ENCODE measurements at regions not wholly inside any gene's neighbourhood (a gene's known extent, or its start where the extent isn't known, plus 50 kb on each side); places are given as distances from the start of the nearest gene placed in this dataset.

GRCh38 chr1:116257341-116257767 lies 115.7 kb upstream of the ATP1A1 start:
- intact Hi-C loops (cut with micrococcal nuclease; ENCODE audit: unreplicated experiment) (no loop called here), in situ Hi-C loops (cut with HindIII; ENCODE audit: extremely low pct_ligation_motif_present, low pct_unique_long_range_greater_than_20kb) (loop anchor here (25.0 kb wide), 1 partner anchor 95 kb away; no protein-coding TSS in a partner anchor)
- Histone ChIP-seq H4K20me1 (ENCODE audit: insufficient read depth, low read length) (no peaks in the 10 kb centered on the region), H3K9me3 (ENCODE audit: low read length) (no peaks in the 10 kb centered on the region), H3K4me2 (ENCODE audit: low read depth, low read length) (no peak overlapping the region), H3K27me3 (ENCODE audit: control insufficient read depth in 1 of 2, insufficient read depth in 2 of 2, low read length in 2 of 2) (peaks cover 0 to 16% of the 10 kb centered on the region in 2 experiments; a peak in 2 of 5 replicates), H2AFZ (ENCODE audit: low read length) (no peak overlapping the region), H3K4me3 (replicated peaks in 1 of 3; ENCODE audit: insufficient read depth in 1 of 3, low read depth in 2 of 3, low read length in 3 of 3) (no peak overlapping the region), H3K27ac (ENCODE audit: extremely low read length, insufficient read depth, low read length) (no peak overlapping the region), H3K36me3 (replicated peaks in 1 of 2; ENCODE audit: control insufficient read depth in 1 of 2, insufficient read depth in 2 of 2, low read length in 2 of 2) (no peaks in the 10 kb centered on the region), H3K9ac (ENCODE audit: insufficient read depth, low read depth, low read length) (no peak overlapping the region), H3K4me1 (ENCODE audit: insufficient read depth, low read length) (peaks cover 27% of the 10 kb centered on the region), H3K79me2 (ENCODE audit: insufficient read depth, low read length) (no peaks in the 10 kb centered on the region)
- ChIA-PET CTCF (ENCODE audit: low intra/inter-chr PET ratio, low total read pairs) (no interaction called here), POLR2A (no interaction called here)
- ATAC-seq (no peak), FAIRE-seq (no peak), DNase-seq (ENCODE audit: low spot score) (no peak)
- BruUV-seq (replicated peaks) = no TSS peak
- 17% methylated on average over 1 of the region's 3 CpGs for WGBS (ENCODE audit: low lambda C conversion rate)
- TF ChIP-seq DBP (CRISPR knock-in tag; IDR thresholded peaks at IDR 0.05; ENCODE audit: not compliant biosample characterization) (no peak), ZNF724P (CRISPR knock-in tag; IDR thresholded peaks at IDR 0.05; ENCODE audit: borderline replicate concordance) (no peak), ZNF10 (CRISPR knock-in tag; IDR thresholded peaks at IDR 0.05; ENCODE audit: borderline replicate concordance, low read depth) (no peak), ZBTB39 (CRISPR knock-in tag; IDR thresholded peaks at IDR 0.05) (no peak), ZSCAN29 (CRISPR knock-in tag; conservative IDR thresholded peaks at IDR 0.05) (no peak), TGIF2 (CRISPR knock-in tag; IDR thresholded peaks at IDR 0.05) (no peak), HHEX (CRISPR knock-in tag; IDR thresholded peaks at IDR 0.05) (no peak), SMYD3 (CRISPR knock-in tag; IDR thresholded peaks at IDR 0.05) (no peak), TCF12 (IDR thresholded peaks at IDR 0.05) (no peak), TCF12 (CRISPR knock-in tag; IDR thresholded peaks at IDR 0.05) (no peak), DDIT3 (CRISPR knock-in tag; IDR thresholded peaks at IDR 0.05) (no peak), ZNF251 (CRISPR knock-in tag; IDR thresholded peaks at IDR 0.05) (no peak), HDAC1 (CRISPR knock-in tag; IDR thresholded peaks at IDR 0.05) (no peak)
